ENCODE measurements at regions not wholly inside any gene's neighbourhood (a gene's known extent, or its start where the extent isn't known, plus 50 kb on each side); places are given as distances from the start of the nearest gene placed in this dataset.

- DNase-seq, result no peak
These were observed 790.1 kb downstream of the TECRL start for GRCh38 chr4:63618883-63619718.

DNA sequence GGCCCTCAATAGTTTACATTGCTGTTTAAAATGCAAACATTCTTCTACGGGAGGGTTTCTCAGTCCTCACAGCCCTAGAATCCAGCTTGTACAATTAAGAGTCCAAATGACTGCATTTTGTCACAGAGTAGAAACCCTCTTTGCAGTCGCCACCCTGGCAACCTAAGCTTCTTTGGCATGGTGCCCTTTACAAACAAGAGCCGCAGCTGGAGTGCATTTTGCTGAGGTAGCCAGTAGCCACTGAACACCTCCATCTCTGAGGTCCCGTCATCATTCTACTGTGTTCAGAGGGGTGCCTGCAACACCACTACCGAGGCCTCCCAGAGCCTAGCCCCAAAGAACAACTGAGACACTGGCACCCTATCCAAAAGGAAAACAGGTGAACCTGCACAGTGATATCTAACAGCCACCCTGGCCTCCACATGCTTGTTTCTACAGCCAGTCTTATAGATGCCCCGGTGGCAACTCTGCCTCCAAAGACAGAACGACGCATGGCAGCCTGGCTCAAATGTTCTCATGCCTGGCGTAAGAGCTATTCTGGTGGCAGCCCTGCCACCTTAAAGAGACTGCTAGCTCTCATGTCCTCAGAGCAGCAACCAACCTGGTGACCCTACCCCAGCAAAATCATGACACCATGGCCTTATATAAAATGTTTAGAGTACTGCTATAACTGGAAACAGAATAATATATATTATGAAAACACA, 801.9 kb downstream of the TECRL start:
- DNase-seq, result no peak

DNA sequence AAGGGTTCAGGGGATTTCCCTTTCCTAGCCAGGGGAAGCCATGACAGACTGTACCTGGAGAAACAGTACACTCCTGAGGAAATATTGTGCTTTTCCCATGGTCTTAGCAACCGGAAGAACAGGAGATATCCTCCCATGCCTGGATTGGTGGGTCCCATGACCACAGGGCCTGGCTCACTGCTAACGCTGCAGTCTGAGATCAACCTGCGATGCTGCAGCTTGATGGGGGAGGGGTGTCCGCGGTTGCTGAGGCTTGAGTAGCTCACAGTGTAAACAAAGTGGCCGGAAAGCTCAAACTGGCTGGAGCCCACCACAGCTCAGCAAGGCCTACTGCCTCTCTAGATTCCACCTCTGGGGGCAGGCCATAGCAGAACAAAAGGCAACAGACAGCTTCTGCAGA, 819.5 kb downstream of the TECRL start:
- no peak for DNase-seq

- no peak for DNase-seq
These were observed 825.7 kb downstream of the TECRL start for GRCh38 chr4:63583561-63583960.

GRCh38 chr4:63583007-63583406, 826.2 kb downstream of the TECRL start:
- DNase-seq, result no peak

- DNase-seq, result no peak
These were observed 828.3 kb downstream of the TECRL start for GRCh38 chr4:63580796-63581475.

DNA sequence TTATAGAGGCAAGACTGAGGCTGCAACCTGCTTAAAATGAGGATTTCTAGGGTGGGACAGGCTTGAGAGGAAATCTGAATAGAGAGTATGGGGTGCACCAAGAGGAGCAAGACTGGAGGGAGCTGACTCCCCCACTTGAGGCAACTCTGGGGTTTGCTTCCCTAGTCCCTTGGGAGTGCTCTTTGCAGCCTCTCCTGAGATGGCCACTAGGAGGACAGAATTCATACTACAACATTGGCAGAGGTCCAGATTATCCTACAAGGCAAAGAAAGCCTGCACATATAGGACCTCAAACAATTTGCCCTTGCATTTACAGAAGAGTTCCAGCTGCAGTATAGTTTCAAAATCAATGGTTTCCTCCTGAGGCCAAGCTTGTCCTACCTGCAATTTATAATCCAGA, 830.9 kb downstream of the TECRL start:
- no peak for DNase-seq

DNA sequence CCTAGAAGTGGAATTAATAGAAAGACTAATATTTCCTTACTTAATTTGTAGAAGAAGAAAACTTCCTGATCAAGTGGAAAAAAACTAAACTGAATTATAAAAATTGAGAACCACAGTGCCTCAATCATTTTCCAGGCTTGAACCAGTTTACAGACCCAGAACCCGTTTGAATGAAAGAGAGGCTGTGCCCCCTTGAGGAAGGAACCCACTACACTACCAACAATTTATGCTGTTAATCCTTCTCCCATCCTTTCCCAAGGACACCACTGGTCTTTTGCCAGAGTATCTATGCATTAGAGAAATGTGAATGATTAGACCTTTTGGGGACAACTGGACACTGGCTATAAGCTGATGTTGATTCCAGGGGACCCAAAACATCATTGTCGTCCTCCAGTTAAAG, 842.6 kb downstream of the TECRL start:
- no peak for DNase-seq

DNA sequence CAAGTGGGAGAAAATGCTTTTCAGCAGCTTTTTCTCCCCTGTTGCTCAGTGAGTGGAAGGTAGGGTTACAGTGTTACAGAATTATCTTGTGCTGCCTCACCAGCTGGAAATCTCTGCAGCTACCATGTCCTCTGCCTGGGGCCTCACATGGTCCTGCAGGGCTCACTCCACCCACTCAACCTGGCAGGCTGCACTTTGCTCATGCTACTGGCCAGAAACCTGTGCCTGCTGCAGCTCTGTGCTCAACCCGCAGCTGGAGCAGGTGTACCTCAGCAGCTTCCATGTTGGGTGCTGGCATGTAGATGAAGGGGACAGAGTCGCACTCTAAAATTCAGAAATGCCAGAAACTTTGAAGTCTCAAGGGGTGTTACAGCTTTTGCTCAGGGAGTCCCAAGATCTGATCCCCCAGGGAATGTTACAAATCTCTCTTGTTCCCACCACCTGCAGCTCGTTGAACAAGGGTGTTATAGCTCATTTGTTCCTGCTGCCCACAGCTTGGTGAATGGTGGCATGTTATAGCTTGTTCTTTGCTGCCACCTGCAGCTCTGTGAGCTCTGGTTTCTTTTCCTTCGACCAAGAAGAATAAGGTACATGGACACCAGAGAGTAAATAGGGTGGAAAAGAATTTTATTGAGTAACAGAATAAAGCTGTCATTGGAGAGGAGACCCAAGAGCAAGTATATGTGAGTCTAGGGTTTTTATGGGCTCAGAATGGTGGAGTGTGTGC, 845.8 kb downstream of the TECRL start:
- DNase-seq, result no peak

- no peak for DNase-seq
These were observed 850.5 kb downstream of the TECRL start for GRCh38 chr4:63558709-63559108.

DNA sequence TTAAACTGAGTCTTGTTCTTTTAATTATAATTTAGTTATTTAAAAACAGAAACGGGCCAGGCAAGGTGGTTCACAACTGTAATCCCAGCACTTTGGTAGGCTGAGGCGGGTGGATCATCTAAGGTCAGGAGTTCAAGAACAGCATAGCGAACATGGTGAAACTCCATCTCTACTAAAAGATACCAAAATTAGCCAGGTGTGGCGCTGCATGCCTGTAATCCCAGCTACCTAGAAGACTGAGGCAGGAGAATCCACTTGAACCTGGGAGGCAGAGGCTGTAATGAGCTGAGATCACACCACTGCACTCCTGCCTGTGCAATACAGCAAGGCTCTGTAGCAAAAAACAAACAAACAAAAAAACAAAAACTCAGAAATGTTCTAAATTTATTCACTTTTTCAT, 852.9 kb downstream of the TECRL start:
- no peak for DNase-seq

DNA sequence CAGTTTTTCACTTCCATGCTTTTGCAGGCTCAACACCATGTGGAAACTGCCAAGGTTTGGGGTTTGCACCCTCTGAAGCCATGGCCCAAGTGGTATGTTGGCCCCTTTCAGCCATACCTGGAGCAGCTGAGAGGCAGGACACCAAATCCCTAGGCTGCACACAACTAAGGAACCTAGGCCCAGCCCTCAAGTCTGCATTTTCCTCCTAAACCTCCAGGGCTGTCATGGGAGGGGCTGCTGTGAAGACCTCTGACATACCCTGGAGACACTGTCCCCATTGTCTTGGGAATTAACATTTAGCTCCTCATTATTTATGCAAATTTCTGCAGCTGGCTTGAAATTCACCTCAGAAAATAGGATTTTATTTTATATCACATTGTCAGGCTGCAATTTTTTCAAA, 856.1 kb downstream of the TECRL start:
- DNase-seq, result no peak

DNA sequence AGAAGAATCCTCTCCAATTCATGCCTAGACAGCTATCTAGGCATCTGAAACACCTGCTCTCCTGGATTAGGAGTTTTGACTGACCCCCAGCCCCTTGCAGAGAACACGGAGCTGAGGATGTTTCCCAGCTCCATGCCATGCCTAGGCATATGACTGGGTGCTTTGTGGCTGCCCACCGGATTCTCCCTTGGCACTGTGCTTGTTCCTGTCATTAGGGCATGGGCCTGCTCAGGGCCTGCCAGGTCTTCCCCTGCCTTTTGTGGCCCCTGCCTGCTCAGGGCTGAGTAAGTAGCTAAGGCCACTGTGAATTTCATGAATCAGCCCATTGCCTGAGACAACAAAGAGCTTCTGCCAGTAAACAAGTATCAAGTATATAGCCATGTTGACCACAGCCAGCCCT, 867.4 kb downstream of the TECRL start:
- no peak for DNase-seq

DNA sequence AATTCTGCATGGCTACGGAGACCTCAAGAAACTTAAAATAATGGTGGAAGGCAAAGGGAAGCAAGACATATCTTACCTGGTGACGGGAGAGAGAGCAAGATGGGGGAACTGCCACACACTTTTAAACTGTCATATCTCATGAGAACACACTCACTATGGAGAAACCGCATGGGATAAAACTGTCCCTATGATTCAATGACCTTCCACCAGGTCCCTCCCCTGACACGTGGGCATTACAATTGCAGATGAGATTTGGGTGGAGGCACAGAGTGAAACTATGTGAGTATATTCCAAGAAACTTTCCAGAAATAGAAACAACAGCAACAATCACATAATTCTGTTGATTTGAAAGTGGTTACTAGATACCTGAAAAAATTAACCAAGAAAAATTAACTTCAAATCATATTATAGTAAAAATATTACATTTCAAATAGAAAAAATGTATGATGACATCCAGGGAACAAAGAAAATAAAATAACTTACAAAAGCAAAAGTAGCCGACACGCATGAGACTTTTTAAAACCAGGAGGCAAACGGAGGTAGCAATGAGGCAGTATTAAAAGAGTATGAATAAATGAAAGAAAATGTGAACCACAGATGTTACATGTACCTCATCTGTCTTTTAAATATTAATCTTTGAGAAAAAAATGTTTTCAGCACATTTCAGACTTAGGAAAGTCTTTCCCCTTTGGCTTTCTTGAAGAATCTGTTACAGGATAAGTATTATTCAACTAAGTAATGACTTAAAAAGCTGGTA, 879.5 kb downstream of the TECRL start:
- DNase-seq, result no peak

DNA sequence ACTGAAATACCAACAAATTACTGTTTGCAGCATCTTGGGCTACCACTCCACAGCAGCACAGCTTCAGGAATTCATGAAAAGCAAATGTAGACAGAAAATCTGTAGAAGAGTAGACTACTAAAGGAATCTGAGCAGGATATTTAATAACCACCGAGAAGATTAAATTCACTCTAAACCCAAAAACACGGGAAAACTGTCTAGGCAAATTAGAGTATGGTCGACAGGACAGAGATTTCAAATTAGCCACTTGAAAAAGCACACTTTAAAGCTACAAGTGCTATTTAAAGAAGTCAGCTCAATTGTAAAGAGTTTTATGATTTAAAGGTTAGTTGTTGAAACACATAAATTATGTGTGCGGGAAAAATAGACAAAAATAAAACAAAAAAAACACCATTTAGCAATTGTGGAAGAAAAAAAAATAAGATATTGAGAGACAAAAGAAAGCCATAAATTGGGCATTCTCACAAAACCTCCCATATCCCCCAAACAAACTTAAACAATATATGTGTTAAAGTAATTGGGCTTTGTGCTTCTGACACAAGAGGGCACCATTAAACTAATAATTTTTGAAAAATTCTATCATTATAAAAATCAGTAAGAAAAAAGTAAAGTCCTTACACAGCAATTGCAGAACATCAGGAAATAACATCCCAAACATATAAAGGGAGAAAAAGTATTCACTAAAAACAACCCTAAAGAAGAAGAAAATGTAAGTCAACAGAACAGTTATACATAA, 880.8 kb downstream of the TECRL start:
- no peak for DNase-seq

GRCh38 chr4:63526251-63526650, 883.0 kb downstream of the TECRL start:
- DNase-seq, result no peak

GRCh38 chr4:63524764-63525163, 884.5 kb downstream of the TECRL start:
- DNase-seq, result no peak

DNA sequence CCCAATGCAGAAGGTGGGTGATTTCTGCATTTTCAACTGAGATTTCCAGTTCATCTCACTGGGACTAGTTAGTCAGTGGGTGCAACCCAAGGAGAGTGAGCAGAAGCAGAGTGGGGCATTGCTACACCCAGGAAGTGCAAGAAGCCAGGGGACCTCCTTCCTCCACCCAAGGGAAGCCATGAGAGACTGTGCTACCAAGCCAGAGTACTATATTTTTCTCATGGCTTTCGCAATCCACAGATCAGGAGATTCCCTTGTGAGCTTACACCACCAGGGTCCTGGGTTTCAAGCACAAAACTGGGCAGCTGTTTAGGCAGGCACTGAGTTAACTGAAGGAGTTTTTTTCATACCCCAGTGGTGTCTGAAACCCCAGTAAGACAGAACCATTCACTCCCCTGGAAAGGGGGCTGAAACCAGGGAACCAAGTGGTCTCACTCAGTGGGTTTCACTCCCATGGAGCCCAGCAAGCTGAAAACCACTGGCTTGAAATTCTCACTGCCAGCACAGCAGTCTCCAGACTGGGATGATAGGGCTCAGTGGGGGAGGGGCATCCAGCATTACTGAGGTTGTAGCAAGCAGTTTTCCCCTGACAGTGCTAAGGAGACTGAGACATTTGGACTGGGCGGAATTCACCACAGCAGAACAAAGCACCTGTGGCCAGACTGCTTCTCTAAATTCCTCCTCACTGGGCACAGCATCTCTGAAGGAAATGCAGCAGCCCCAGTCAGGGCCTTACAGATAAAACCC, 903.4 kb downstream of the TECRL start:
- no peak for DNase-seq

DNA sequence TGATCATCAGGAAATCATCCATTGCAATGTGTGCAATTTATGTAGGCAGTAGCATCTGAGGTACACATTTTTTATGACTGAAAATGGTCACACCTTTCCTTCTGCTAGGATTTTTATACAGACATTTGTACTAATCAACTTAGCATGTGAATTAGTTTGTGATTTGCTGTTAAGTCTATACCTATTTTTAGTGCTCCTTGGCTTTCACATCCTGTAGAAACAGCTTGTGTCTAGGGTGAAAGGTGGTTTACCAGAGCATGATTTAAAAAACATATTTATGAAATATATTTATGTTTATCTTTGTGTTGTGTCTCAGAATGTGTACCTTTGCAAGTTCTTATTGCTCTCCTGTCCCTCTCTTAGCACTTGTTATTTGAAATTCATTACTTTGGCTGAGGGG, 916.0 kb downstream of the TECRL start:
- no peak for DNase-seq

DNA sequence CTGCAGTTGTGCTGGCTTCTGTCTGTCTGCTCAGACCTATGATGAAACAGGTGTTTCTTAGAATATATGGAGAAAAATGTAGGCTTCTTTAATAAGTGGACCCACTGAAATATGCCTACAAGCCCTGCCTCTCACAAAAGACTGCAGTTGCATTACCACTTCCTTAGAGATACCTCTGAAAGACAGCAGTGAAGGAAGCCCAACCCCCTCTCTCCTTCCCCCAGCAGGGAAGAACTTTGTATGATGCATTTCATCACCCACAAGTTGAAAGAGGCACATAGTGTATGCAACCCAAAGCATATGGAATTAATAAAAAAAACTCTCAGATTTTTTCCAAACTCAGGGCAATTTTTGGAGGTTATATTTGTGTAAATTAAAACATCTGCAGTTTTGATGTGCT, 916.7 kb downstream of the TECRL start:
- DNase-seq, result no peak

GRCh38 chr4:63464393-63464792, 944.9 kb downstream of the TECRL start:
- no peak for DNase-seq

Data from NCI-H1436 treated with DMSO at 0.1 percent for 48 hours (cell line).